HEK293 (cell line): ENCODE measurements at regions not wholly inside any gene's neighbourhood (a gene's known extent, or its start where the extent isn't known, plus 50 kb on each side); places are given as distances from the start of the nearest gene placed in this dataset.

ENCODE experiments used
- CTCF ChIA-PET: fragments of 350-600 bp; formaldehyde crosslinking; extraction: SDS; loops from one replicate; lab custom pipeline; 2021; ENCODE audit warnings: antibody characterized with exemption; lab: Yijun Ruan, JAX
- POLR2A ChIA-PET: fragments of 300-600 bp; formaldehyde crosslinking; extraction: SDS; loops from one replicate; lab custom pipeline; 2020; ENCODE audit warnings: antibody characterized with exemption, inconsistent platforms; lab: Yijun Ruan, JAX
- H3K27ac ChIP-seq: fragments of 200-500 bp; sonication (Bioruptor generic); 2 replicates; pipeline ENCODE4 v1.5.1; 2014; ENCODE audit warnings: low read depth, low read length, control low read depth, inconsistent platforms; ENCODE audit errors: extremely low read depth
- H3K36me3 ChIP-seq, 2 experiments: fragments of 200-500 bp in 1 of 2; sonication (Bioruptor generic) in 1 of 2; 1 replicate in 1 of 2; 2 replicates in 1 of 2; pipeline ENCODE4 v1.5.1; 2014 to 2017; ENCODE audit warnings: inconsistent platforms in 2 of 2, low read length in 2 of 2; ENCODE audit not compliant: control insufficient read depth in 2 of 2, insufficient read depth in 1 of 2
- H3K4me1 ChIP-seq: fragments of 200-500 bp; sonication (Bioruptor generic); 2 replicates; pipeline ENCODE4 v1.5.1; 2014; ENCODE audit warnings: mild to moderate bottlenecking, low read length, inconsistent platforms; ENCODE audit not compliant: control insufficient read depth, insufficient read depth
- H3K4me3 ChIP-seq: 2 replicates; pipeline ENCODE4 v1.5.1; 2011; ENCODE audit warnings: low read depth, mild to moderate bottlenecking, control low read depth, low read length, moderate library complexity
- H3K9me3 ChIP-seq: fragments of 200-500 bp; sonication (Bioruptor generic); 2 replicates; pipeline ENCODE4 v1.5.1; 2014; ENCODE audit warnings: low read depth, low read length, inconsistent platforms; ENCODE audit not compliant: control insufficient read depth, insufficient read depth
- BCL11A ChIP-seq: fragments of 450-650 bp; formaldehyde crosslinking; IDR thresholded peaks from 2 replicates; pipeline ENCODE4 v1.5.1; 2016; ENCODE audit warnings: low read depth, missing biosample characterization, missing genetic modification characterization
- SCRT2 ChIP-seq: fragments of 450-650 bp; formaldehyde crosslinking; IDR thresholded peaks from 2 replicates; pipeline ENCODE4 v1.5.1; 2016; ENCODE audit warnings: missing biosample characterization, missing genetic modification characterization
- ZNF132 ChIP-seq: fragments of 450-650 bp; formaldehyde crosslinking; IDR thresholded peaks from 2 replicates; pipeline ENCODE4 v1.5.1; 2017; ENCODE audit warnings: missing biosample characterization, missing genetic modification characterization, borderline replicate concordance
- ZNF140 ChIP-seq: fragments of 450-650 bp; formaldehyde crosslinking; IDR thresholded peaks from 2 replicates; pipeline ENCODE4 v1.5.1; 2016; ENCODE audit warnings: missing biosample characterization, missing genetic modification characterization
- ZNF148 ChIP-seq: fragments of 450-650 bp; formaldehyde crosslinking; IDR thresholded peaks from 2 replicates; pipeline ENCODE4 v1.5.0; 2017; ENCODE audit warnings: missing biosample characterization, missing genetic modification characterization, borderline replicate concordance
- ZNF214 ChIP-seq: fragments of 450-650 bp; formaldehyde crosslinking; IDR thresholded peaks from 2 replicates; pipeline ENCODE4 v1.5.1; 2017; ENCODE audit warnings: missing biosample characterization, mild to moderate bottlenecking, missing genetic modification characterization, borderline replicate concordance
- ZNF26 ChIP-seq: fragments of 450-650 bp; formaldehyde crosslinking; IDR thresholded peaks from 2 replicates; pipeline ENCODE4 v1.5.1; 2016; ENCODE audit warnings: missing biosample characterization, missing genetic modification characterization
- ZNF302 ChIP-seq: fragments of 450-650 bp; formaldehyde crosslinking; IDR thresholded peaks from 2 replicates; pipeline ENCODE4 v1.5.1; 2016; ENCODE audit warnings: missing biosample characterization, missing genetic modification characterization, low read depth
- ZNF394 ChIP-seq: fragments of 450-650 bp; formaldehyde crosslinking; IDR thresholded peaks from 2 replicates; pipeline ENCODE4 v1.5.1; 2016; ENCODE audit warnings: missing biosample characterization, missing genetic modification characterization, mild to moderate bottlenecking, moderate library complexity, borderline replicate concordance
- ZNF404 ChIP-seq: fragments of 450-650 bp; formaldehyde crosslinking; IDR thresholded peaks from 2 replicates; pipeline ENCODE4 v1.5.1; 2017; ENCODE audit warnings: missing biosample characterization, missing genetic modification characterization
- ZNF514 ChIP-seq: fragments of 450-650 bp; formaldehyde crosslinking; IDR thresholded peaks from 2 replicates; pipeline ENCODE4 v1.5.1; 2016; ENCODE audit warnings: missing biosample characterization, missing genetic modification characterization
- ZNF639 ChIP-seq: fragments of 450-650 bp; formaldehyde crosslinking; IDR thresholded peaks from 2 replicates; pipeline ENCODE4 v1.5.1; 2016; ENCODE audit warnings: missing biosample characterization, missing genetic modification characterization
- ZNF701 ChIP-seq: fragments of 450-650 bp; formaldehyde crosslinking; IDR thresholded peaks from 2 replicates; pipeline ENCODE4 v1.5.1; 2016; ENCODE audit warnings: missing biosample characterization, missing genetic modification characterization
- ZNF707 ChIP-seq: fragments of 450-650 bp; formaldehyde crosslinking; IDR thresholded peaks from 2 replicates; pipeline ENCODE4 v1.5.1; 2016; ENCODE audit warnings: missing biosample characterization, missing genetic modification characterization
- ZSCAN5A ChIP-seq: fragments of 450-650 bp; formaldehyde crosslinking; IDR thresholded peaks from 2 replicates; pipeline ENCODE4 v1.5.1; 2016; ENCODE audit warnings: missing biosample characterization, missing genetic modification characterization
- TF ChIP-seq, protein P1 (sequence below): fragments of 450-650 bp; formaldehyde crosslinking; IDR thresholded peaks from 2 replicates; pipeline ENCODE4 v1.5.1; 2017; ENCODE audit warnings: missing biosample characterization, missing genetic modification characterization
- TF ChIP-seq, protein P2 (sequence below): fragments of 450-650 bp; formaldehyde crosslinking; IDR thresholded peaks from 2 replicates; pipeline ENCODE4 v1.5.1; 2016; ENCODE audit warnings: missing biosample characterization, missing genetic modification characterization
- TF ChIP-seq, protein P3 (sequence below): fragments of 450-650 bp; formaldehyde crosslinking; IDR thresholded peaks from 2 replicates; pipeline ENCODE4 v1.5.1; 2016; ENCODE audit warnings: missing biosample characterization, missing genetic modification characterization, borderline replicate concordance

DNA sequence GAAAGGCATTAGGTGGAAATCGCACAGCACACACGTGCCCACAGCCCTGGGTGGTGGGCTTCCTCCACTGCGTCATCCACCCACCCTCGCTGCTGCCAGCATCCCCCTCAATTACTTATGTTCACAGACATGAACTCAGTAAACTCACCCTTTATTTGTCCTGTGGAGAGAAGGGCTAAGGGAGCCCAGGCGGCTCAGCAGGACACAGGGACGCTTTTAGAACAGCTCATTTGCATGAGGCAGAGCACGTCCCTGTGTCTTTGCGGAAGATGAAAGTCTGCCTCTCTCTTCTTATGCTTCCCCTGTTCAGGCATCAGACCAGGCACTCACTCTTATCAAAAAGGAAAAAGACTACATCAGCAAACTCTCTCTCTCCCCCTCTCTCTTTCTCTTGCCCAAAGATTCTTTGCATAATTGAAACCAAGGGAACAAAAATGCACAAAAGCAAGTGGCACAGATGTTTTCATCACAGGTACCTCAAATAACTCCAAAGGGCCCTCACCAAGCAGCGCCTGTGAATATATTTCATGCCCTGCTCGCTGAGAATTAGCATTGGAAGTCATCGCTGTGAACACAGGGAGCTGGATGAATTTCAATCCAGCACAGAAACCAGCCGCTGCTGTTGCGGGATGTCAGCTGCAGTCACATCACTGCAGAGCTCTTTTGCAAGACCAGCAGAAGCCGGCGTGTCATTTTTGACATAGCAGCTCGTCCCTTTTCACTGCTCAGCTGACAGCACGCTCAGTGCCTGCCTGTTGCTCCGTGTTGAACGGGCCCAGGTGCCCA lies 376.3 kb upstream of the MYT1L start (continued):
- TF ChIP-seq, protein P1, sequence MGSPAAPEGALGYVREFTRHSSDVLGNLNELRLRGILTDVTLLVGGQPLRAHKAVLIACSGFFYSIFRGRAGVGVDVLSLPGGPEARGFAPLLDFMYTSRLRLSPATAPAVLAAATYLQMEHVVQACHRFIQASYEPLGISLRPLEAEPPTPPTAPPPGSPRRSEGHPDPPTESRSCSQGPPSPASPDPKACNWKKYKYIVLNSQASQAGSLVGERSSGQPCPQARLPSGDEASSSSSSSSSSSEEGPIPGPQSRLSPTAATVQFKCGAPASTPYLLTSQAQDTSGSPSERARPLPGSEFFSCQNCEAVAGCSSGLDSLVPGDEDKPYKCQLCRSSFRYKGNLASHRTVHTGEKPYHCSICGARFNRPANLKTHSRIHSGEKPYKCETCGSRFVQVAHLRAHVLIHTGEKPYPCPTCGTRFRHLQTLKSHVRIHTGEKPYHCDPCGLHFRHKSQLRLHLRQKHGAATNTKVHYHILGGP (tag by site-specific recombination): no peak

DNA sequence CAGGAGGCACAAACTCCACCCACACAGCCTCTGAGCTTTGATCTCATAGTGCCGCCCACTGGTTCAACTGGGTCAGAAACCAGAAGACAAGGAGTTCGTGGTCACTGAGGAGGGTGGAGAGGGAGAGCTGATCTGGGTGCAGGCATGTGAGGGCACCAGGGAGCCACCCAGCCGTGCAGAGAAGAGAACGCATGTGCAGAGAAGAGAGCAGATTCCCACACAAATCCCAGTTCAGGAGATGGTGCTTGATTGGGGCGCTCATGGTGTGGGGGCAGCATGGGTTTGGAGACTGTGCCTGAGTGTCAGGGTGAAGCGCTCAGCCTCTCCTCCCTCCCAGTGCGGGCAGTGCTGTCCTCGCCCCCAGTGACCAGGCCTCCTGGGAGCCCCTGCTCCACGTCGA lies 375.2 kb upstream of the MYT1L start:
- CTCF ChIA-PET: no interaction called here
- no peak for TF ChIP-seq SCRT2 (tag by site-specific recombination)
- TF ChIP-seq, protein P2, sequence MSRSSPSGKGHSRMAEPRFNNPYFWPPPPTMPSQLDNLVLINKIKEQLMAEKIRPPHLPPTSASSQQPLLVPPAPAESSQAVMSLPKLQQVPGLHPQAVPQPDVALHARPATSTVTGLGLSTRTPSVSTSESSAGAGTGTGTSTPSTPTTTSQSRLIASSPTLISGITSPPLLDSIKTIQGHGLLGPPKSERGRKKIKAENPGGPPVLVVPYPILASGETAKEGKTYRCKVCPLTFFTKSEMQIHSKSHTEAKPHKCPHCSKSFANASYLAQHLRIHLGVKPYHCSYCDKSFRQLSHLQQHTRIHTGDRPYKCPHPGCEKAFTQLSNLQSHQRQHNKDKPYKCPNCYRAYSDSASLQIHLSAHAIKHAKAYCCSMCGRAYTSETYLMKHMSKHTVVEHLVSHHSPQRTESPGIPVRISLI (tag by site-specific recombination): no peak
- no peak for TF ChIP-seq ZNF514 (tag by site-specific recombination)
- no peak for TF ChIP-seq ZNF394 (tag by site-specific recombination)
- TF ChIP-seq ZNF26 (tag by site-specific recombination): no peak
- TF ChIP-seq ZNF707 (tag by site-specific recombination): no peak
- no peak for TF ChIP-seq ZNF148 (tag by site-specific recombination)
- no peak for TF ChIP-seq ZNF701 (tag by site-specific recombination)
- TF ChIP-seq ZNF132 (tag by site-specific recombination): no peak
- TF ChIP-seq, protein P3, sequence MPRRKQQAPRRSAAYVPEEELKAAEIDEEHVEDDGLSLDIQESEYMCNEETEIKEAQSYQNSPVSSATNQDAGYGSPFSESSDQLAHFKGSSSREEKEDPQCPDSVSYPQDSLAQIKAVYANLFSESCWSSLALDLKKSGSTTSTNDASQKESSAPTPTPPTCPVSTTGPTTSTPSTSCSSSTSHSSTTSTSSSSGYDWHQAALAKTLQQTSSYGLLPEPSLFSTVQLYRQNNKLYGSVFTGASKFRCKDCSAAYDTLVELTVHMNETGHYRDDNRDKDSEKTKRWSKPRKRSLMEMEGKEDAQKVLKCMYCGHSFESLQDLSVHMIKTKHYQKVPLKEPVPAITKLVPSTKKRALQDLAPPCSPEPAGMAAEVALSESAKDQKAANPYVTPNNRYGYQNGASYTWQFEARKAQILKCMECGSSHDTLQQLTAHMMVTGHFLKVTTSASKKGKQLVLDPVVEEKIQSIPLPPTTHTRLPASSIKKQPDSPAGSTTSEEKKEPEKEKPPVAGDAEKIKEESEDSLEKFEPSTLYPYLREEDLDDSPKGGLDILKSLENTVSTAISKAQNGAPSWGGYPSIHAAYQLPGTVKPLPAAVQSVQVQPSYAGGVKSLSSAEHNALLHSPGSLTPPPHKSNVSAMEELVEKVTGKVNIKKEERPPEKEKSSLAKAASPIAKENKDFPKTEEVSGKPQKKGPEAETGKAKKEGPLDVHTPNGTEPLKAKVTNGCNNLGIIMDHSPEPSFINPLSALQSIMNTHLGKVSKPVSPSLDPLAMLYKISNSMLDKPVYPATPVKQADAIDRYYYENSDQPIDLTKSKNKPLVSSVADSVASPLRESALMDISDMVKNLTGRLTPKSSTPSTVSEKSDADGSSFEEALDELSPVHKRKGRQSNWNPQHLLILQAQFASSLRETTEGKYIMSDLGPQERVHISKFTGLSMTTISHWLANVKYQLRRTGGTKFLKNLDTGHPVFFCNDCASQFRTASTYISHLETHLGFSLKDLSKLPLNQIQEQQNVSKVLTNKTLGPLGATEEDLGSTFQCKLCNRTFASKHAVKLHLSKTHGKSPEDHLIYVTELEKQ (tag by site-specific recombination): no peak
- no peak for TF ChIP-seq ZNF214 (tag by site-specific recombination)
- no peak for TF ChIP-seq BCL11A (tag by site-specific recombination)
- TF ChIP-seq ZNF140 (tag by site-specific recombination): no peak
- no peak for TF ChIP-seq ZSCAN5A
- TF ChIP-seq ZNF404 (tag by site-specific recombination): no peak
- no peak for TF ChIP-seq ZNF639 (tag by site-specific recombination)
- no peak for TF ChIP-seq ZNF302 (tag by site-specific recombination)
- TF ChIP-seq, all 188 proteins: peak for 0
- POLR2A ChIA-PET: no interaction called here
- no peaks in the 10 kb centered on the region for H3K36me3 ChIP-seq
- no peak overlapping the region for H3K4me3 ChIP-seq
- H3K4me1 ChIP-seq: no peaks in the 10 kb centered on the region
- no peak overlapping the region for H3K27ac ChIP-seq
- H3K9me3 ChIP-seq: no peaks in the 10 kb centered on the region
